GM21619 (cell line): ENCODE measurements at regions not wholly inside any gene's neighbourhood (a gene's known extent, or its start where the extent isn't known, plus 50 kb on each side); places are given as distances from the start of the nearest gene placed in this dataset.
"Not testable (repeated sequence)": the region's sequence is repeated elsewhere in the genome, so short reads cannot be mapped to it uniquely, and the experiment has no call there.

Experiments used
- ATAC-seq: cut with Tn5 transposase; IDR thresholded peaks from one replicate; pipeline ENCODE4 v1.9.1; 2021; ENCODE audit not compliant: unreplicated experiment

- ATAC-seq = no peak
Observed at GRCh38 chr12:19665121-19665900, 226.0 kb downstream of the AEBP2 start.

GRCh38 chr12:19666070-19666469 lies 226.8 kb downstream of the AEBP2 start:
- no peak for ATAC-seq

GRCh38 chr12:19669793-19670192 lies 230.5 kb downstream of the AEBP2 start:
- ATAC-seq = no peak

GRCh38 chr12:19671695-19672094 lies 232.4 kb downstream of the AEBP2 start:
- ATAC-seq = no peak

- ATAC-seq = no peak
Observed at GRCh38 chr12:19674437-19674836, 235.1 kb downstream of the AEBP2 start.

GRCh38 chr12:19675361-19675760 lies 236.1 kb downstream of the AEBP2 start:
- no peak for ATAC-seq

GRCh38 chr12:19678501-19678900 lies 239.2 kb downstream of the AEBP2 start:
- ATAC-seq = not testable (repeated sequence)

- no peak for ATAC-seq
Observed at GRCh38 chr12:19681007-19681406, 241.7 kb downstream of the AEBP2 start.

GRCh38 chr12:19683178-19683927 lies 244.1 kb downstream of the AEBP2 start:
- no peak for ATAC-seq

GRCh38 chr12:19687371-19687770 lies 248.1 kb downstream of the AEBP2 start:
- ATAC-seq = no peak

- no peak for ATAC-seq
Observed at GRCh38 chr12:19688532-19688931, 249.2 kb downstream of the AEBP2 start.

- ATAC-seq = no peak
Observed at GRCh38 chr12:19689226-19689625, 249.9 kb downstream of the AEBP2 start.

- no peak for ATAC-seq
Observed at GRCh38 chr12:19689801-19690472, 250.6 kb downstream of the AEBP2 start.

GRCh38 chr12:19692091-19692490 lies 252.8 kb downstream of the AEBP2 start:
- ATAC-seq = no peak

GRCh38 chr12:19692566-19692965 lies 253.3 kb downstream of the AEBP2 start:
- ATAC-seq = no peak

- no peak for ATAC-seq
Observed at GRCh38 chr12:19694627-19695026, 255.3 kb downstream of the AEBP2 start.

- ATAC-seq = no peak
Observed at GRCh38 chr12:19695244-19696098, 256.2 kb downstream of the AEBP2 start.

GRCh38 chr12:19700969-19701368 lies 261.7 kb downstream of the AEBP2 start:
- ATAC-seq = no peak

GRCh38 chr12:19704966-19705365 lies 265.7 kb downstream of the AEBP2 start:
- no peak for ATAC-seq

- ATAC-seq = no peak
Observed at GRCh38 chr12:19706936-19707335, 267.6 kb downstream of the AEBP2 start.

GRCh38 chr12:19707948-19708409 lies 268.7 kb downstream of the AEBP2 start:
- no peak for ATAC-seq
